Mesothelial cell of epicardium (in vitro differentiated cells): ENCODE measurements at regions not wholly inside any gene's neighbourhood (a gene's known extent, or its start where the extent isn't known, plus 50 kb on each side); places are given as distances from the start of the nearest gene placed in this dataset.
"Not testable (repeated sequence)": the region's sequence is repeated elsewhere in the genome, so short reads cannot be mapped to it uniquely, and the experiment has no call there.

Experiments
- DNase-seq, 2 experiments: peaks; one replicate each; pipeline ENCODE4 v3.0.0; 2021; ENCODE audit warnings: low spot score in 2 of 2; ENCODE audit not compliant: unreplicated experiment in 2 of 2
- H3K27ac Mint-ChIP-seq: 2 replicates; pipeline ENCODE4 v1.8.0; 2021; ENCODE audit warnings: mixed read lengths
- H3K27me3 Mint-ChIP-seq: 2 replicates; pipeline ENCODE4 v1.8.0; 2021; ENCODE audit warnings: low read depth, mixed read lengths
- H3K36me3 Mint-ChIP-seq: 2 replicates; pipeline ENCODE4 v1.8.0; 2021; ENCODE audit warnings: mixed read lengths
- H3K4me1 Mint-ChIP-seq: 2 replicates; pipeline ENCODE4 v1.8.0; 2021; ENCODE audit warnings: mixed read lengths
- H3K4me3 Mint-ChIP-seq: 2 replicates; pipeline ENCODE4 v1.8.0; 2021; ENCODE audit warnings: mild to moderate bottlenecking, moderate library complexity, mixed read lengths
- H3K9me3 Mint-ChIP-seq: 2 replicates; pipeline ENCODE4 v1.8.0; 2021; ENCODE audit warnings: mixed read lengths
- TF ChIP-seq, protein P1 (sequence below): fragments of 200-600 bp; sonication (generic); IDR thresholded peaks from one replicate; pipeline ENCODE4 v1.5.0; 2021; ENCODE audit warnings: antibody characterized with exemption; ENCODE audit not compliant: unreplicated experiment

DNA sequence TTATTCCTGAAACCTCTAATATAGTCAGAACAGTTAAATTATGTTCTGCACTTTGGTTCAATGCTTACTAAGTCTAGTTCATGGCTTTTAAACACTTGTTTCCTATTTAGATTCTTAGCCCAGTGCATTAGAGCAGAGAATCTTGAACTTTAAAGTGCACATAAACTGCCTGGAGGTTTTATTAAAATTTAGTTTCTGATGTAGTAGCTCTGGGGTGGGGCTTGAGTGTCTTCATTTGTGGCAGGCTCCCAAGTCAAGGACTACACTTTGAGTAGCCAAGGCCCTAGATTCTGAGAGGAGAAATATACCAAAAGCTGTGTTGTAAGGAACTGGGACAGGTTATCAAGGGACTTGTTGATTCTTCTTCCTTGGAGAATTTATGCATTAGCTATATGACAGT is 1604.2 kb downstream of the KHDRBS2 start:
- H3K9me3 Mint-ChIP-seq: peaks cover 17% of the 10 kb centered on the region
- TF ChIP-seq, protein P1, sequence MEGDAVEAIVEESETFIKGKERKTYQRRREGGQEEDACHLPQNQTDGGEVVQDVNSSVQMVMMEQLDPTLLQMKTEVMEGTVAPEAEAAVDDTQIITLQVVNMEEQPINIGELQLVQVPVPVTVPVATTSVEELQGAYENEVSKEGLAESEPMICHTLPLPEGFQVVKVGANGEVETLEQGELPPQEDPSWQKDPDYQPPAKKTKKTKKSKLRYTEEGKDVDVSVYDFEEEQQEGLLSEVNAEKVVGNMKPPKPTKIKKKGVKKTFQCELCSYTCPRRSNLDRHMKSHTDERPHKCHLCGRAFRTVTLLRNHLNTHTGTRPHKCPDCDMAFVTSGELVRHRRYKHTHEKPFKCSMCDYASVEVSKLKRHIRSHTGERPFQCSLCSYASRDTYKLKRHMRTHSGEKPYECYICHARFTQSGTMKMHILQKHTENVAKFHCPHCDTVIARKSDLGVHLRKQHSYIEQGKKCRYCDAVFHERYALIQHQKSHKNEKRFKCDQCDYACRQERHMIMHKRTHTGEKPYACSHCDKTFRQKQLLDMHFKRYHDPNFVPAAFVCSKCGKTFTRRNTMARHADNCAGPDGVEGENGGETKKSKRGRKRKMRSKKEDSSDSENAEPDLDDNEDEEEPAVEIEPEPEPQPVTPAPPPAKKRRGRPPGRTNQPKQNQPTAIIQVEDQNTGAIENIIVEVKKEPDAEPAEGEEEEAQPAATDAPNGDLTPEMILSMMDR: no peak
- no peak overlapping the region for H3K4me3 Mint-ChIP-seq
- DNase-seq: no peak
- no peaks in the 10 kb centered on the region for H3K4me1 Mint-ChIP-seq
- H3K36me3 Mint-ChIP-seq: no peaks in the 10 kb centered on the region
- peaks cover 3% of the 10 kb centered on the region for H3K27me3 Mint-ChIP-seq
- no peak overlapping the region for H3K27ac Mint-ChIP-seq

DNA sequence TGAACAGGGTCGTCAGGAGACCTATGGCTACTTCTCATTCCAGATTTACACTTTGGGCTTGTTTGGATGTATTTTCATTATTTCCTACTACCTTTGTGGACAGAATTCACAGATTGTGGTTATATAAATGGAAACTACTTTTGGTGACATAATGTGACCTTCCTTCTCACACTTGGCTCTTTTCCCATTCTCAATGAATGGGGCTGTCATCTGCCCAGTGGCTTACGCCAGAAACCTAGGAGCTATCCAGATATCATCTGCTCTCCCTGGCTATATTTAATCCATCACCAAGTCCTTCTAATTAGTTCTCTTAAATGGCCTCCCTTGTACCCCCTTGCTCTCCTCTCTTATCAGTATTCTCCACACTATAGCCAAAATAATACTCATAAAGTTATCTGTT is 1606.8 kb downstream of the KHDRBS2 start:
- no peaks in the 10 kb centered on the region for H3K4me1 Mint-ChIP-seq
- H3K27ac Mint-ChIP-seq: no peak overlapping the region
- no peak for DNase-seq
- TF ChIP-seq, protein P1: no peak
- H3K27me3 Mint-ChIP-seq: no peaks in the 10 kb centered on the region
- H3K4me3 Mint-ChIP-seq: no peak overlapping the region
- H3K36me3 Mint-ChIP-seq: no peaks in the 10 kb centered on the region
- peaks cover 29% of the 10 kb centered on the region for H3K9me3 Mint-ChIP-seq

DNA sequence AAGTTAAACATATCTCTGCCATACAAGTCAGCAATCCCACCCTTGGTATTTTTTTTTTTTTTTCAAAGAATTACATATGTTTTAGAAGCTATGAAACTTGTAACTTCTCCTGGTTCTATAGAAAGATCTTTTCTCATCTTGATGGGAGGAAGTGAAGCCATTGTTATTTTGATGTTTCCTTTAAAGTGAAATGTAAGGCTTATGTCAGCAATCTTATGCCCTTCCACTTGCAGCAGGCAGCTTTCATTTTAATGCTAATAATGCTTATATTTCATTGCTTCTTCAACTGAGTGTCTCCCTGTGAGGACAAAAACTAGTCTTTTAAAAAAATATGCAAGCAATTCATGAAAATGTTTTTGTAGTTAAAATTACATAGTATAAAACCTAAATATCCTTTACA is 1614.7 kb downstream of the KHDRBS2 start:
- H3K27me3 Mint-ChIP-seq: no peaks in the 10 kb centered on the region
- H3K4me1 Mint-ChIP-seq: peaks cover 9% of the 10 kb centered on the region
- H3K27ac Mint-ChIP-seq: no peak overlapping the region
- peaks cover 33% of the 10 kb centered on the region for H3K9me3 Mint-ChIP-seq
- no peak overlapping the region for H3K4me3 Mint-ChIP-seq
- H3K36me3 Mint-ChIP-seq: no peaks in the 10 kb centered on the region
- TF ChIP-seq, protein P1: no peak
- no peak for DNase-seq

DNA sequence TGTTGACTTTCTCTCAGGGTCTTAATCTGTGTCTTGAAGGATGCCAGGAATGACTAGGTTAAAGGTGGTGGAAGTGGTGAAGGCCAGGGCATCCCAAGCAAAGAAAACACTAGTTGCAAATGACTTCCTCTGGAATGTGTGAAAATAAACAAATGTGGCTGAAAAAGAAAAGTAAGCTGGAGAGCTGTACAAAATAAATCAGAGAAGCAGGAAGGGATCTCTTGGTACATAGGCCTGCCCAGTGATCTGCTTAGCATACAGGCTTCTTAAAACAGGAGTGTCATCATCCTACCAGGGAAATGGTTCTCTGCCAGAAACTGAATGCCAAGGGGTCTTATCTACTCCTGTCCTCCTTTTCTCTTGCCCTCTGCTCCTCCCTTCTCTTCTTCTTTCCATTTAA is 1616.0 kb downstream of the KHDRBS2 start:
- Mint-ChIP-seq H3K27ac (no peak overlapping the region), H3K9me3 (peaks cover 38% of the 10 kb centered on the region), H3K4me3 (no peak overlapping the region), H3K4me1 (peaks cover 9% of the 10 kb centered on the region), H3K27me3 (no peaks in the 10 kb centered on the region), H3K36me3 (no peaks in the 10 kb centered on the region)
- DNase-seq: no peak
- TF ChIP-seq, protein P1: no peak

DNA sequence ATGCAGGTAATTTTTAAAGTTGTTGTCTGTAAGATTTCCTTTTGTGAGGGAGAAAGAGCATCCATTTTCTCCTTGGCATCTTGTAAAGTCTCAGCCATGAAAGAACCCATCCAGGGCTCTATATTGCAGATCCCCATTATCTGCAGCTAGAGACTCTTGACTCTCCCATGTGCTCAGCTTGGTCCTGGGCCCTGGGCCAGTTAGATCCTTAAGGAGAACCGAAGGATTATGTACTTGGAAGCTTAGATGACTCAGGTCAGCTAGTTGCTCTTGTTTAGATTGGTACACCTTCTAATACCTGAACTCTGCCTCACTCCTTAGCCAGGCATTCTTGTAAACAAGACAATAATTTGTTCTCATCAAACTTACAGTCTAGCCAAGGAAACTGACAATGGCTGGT is 1617.6 kb downstream of the KHDRBS2 start:
- Mint-ChIP-seq H3K27ac (no peak overlapping the region), H3K9me3 (peaks cover 38% of the 10 kb centered on the region), H3K4me1 (peaks cover 9% of the 10 kb centered on the region), H3K36me3 (no peaks in the 10 kb centered on the region), H3K27me3 (no peaks in the 10 kb centered on the region), H3K4me3 (no peak overlapping the region)
- no peak for DNase-seq
- TF ChIP-seq, protein P1: no peak

DNA sequence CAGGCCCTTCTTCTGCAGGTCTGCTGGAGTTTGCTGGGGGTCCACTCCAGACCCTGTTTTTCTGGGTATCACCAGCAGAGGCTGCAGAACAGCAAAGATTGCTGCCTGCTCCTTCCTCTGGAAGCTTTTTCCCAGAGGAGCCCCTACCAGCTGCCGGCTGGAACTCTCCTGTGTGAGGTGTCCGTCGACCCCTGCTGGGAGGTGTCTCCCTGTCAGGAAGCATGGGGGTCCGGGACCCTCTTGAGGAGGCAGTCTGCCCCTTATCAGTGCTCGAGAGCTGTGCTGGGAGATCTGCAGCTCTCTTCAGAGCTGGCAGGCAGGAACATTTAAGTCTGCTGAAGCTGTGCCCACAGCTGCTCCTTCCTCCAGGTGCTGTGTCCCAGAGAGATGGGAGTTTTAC is 1622.8 kb downstream of the KHDRBS2 start:
- not testable (repeated sequence) for DNase-seq, H3K27me3 Mint-ChIP-seq, H3K4me1 Mint-ChIP-seq, H3K27ac Mint-ChIP-seq, H3K36me3 Mint-ChIP-seq, H3K4me3 Mint-ChIP-seq
- H3K9me3 Mint-ChIP-seq: peaks cover 67% of the 10 kb centered on the region
